Mesothelial cell of epicardium (in vitro differentiated cells): ENCODE measurements at regions not wholly inside any gene's neighbourhood (a gene's known extent, or its start where the extent isn't known, plus 50 kb on each side); places are given as distances from the start of the nearest gene placed in this dataset.

Experiments used
- DNase-seq, 2 experiments: peaks; one replicate each; pipeline ENCODE4 v3.0.0; 2021; ENCODE audit warnings: low spot score in 2 of 2; ENCODE audit not compliant: unreplicated experiment in 2 of 2
- H3K27ac Mint-ChIP-seq: 2 replicates; pipeline ENCODE4 v1.8.0; 2021; ENCODE audit warnings: mixed read lengths
- H3K27me3 Mint-ChIP-seq: 2 replicates; pipeline ENCODE4 v1.8.0; 2021; ENCODE audit warnings: low read depth, mixed read lengths
- H3K36me3 Mint-ChIP-seq: 2 replicates; pipeline ENCODE4 v1.8.0; 2021; ENCODE audit warnings: mixed read lengths
- H3K4me1 Mint-ChIP-seq: 2 replicates; pipeline ENCODE4 v1.8.0; 2021; ENCODE audit warnings: mixed read lengths
- H3K4me3 Mint-ChIP-seq: 2 replicates; pipeline ENCODE4 v1.8.0; 2021; ENCODE audit warnings: mild to moderate bottlenecking, moderate library complexity, mixed read lengths
- H3K9me3 Mint-ChIP-seq: 2 replicates; pipeline ENCODE4 v1.8.0; 2021; ENCODE audit warnings: mixed read lengths
- TF ChIP-seq, protein P1 (sequence below): fragments of 200-600 bp; sonication (generic); IDR thresholded peaks from one replicate; pipeline ENCODE4 v1.5.0; 2021; ENCODE audit warnings: antibody characterized with exemption; ENCODE audit not compliant: unreplicated experiment

GRCh38 chr5:89156226-89156625, 273.2 kb upstream of the MEF2C start:
- no peak overlapping the region for H3K27ac Mint-ChIP-seq
- TF ChIP-seq, protein P1, sequence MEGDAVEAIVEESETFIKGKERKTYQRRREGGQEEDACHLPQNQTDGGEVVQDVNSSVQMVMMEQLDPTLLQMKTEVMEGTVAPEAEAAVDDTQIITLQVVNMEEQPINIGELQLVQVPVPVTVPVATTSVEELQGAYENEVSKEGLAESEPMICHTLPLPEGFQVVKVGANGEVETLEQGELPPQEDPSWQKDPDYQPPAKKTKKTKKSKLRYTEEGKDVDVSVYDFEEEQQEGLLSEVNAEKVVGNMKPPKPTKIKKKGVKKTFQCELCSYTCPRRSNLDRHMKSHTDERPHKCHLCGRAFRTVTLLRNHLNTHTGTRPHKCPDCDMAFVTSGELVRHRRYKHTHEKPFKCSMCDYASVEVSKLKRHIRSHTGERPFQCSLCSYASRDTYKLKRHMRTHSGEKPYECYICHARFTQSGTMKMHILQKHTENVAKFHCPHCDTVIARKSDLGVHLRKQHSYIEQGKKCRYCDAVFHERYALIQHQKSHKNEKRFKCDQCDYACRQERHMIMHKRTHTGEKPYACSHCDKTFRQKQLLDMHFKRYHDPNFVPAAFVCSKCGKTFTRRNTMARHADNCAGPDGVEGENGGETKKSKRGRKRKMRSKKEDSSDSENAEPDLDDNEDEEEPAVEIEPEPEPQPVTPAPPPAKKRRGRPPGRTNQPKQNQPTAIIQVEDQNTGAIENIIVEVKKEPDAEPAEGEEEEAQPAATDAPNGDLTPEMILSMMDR, result no peak
- no peaks in the 10 kb centered on the region for H3K36me3 Mint-ChIP-seq
- peaks cover 9% of the 10 kb centered on the region for H3K9me3 Mint-ChIP-seq
- no peaks in the 10 kb centered on the region for H3K4me1 Mint-ChIP-seq
- no peak overlapping the region for H3K4me3 Mint-ChIP-seq
- H3K27me3 Mint-ChIP-seq, result no peaks in the 10 kb centered on the region
- DNase-seq, result no peak

DNA sequence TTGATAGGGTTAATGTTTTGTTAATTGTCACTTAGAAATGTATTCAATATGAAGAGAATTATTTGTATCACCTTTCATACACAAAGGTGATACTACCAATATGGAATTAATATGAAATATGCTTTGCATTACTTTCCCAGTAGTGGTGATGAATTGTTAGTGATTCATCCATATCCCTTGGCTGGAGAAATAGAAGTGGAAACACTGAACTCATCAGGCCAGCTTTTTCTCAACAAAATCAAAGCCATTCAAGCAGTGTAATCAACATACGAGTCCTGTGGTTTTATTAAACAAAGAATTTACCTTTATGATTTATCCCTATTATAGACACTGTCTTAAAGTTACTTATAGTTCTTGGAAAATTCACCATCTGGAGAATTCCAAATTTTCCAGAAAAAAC, 264.0 kb upstream of the MEF2C start:
- H3K27ac Mint-ChIP-seq, result no peak overlapping the region
- no peak overlapping the region for H3K4me3 Mint-ChIP-seq
- DNase-seq, result no peak
- H3K4me1 Mint-ChIP-seq, result no peaks in the 10 kb centered on the region
- TF ChIP-seq, protein P1, result no peak
- H3K9me3 Mint-ChIP-seq, result peaks cover 7% of the 10 kb centered on the region
- H3K27me3 Mint-ChIP-seq, result peaks cover 3% of the 10 kb centered on the region
- H3K36me3 Mint-ChIP-seq, result no peaks in the 10 kb centered on the region

DNA sequence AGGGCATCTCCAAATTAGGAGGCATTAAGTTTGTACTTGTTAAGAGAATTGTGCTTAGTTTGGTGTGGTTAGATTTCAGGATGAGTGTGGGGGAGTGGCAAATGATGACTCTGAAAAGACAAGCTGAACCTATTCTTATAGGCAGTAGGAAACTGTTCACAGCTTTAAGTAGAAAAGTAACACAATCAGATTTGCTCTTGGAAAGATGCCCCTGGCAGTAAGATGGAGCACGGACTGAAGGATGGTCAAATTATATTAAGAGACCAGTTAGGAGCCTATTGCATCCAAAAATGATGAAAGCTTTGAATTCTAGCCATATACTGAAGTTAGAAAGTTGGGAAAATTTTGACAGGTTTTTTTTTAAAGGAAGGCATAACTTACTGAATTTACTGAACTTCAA, 254.2 kb upstream of the MEF2C start:
- Mint-ChIP-seq H3K4me3 (no peak overlapping the region), H3K36me3 (no peaks in the 10 kb centered on the region)

DNA sequence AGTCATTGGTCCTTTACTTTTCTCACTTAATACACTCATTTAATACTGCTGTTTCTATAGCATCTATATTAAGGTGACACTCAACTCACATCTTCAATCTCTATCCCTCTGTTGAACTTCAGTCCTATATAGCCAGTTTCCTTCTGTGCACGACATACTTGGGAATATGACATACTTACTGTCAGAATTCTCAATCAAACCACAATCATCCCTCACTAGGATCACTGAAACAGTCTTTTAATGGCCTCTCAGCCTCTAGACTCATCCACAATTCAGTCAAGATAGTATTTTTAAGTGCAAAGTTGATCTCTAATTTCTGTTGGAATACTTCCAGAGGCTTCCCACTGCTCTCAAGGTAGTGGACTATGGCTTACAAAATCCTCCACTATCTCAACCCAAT, 251.0 kb upstream of the MEF2C start:
- no peaks in the 10 kb centered on the region for H3K36me3 Mint-ChIP-seq
- no peak overlapping the region for H3K4me3 Mint-ChIP-seq
- H3K4me1 Mint-ChIP-seq, result peaks cover 17% of the 10 kb centered on the region
- no peak overlapping the region for H3K27ac Mint-ChIP-seq
- TF ChIP-seq, protein P1, result no peak
- peaks cover 5% of the 10 kb centered on the region for H3K9me3 Mint-ChIP-seq
- DNase-seq, result no peak
- H3K27me3 Mint-ChIP-seq, result no peaks in the 10 kb centered on the region

More for the DNA sequence above, 254.2 kb upstream of the MEF2C start:
- DNase-seq, result no peak
- peaks cover 9% of the 10 kb centered on the region for H3K4me1 Mint-ChIP-seq
- H3K27me3 Mint-ChIP-seq, result peaks cover 5% of the 10 kb centered on the region
- TF ChIP-seq, protein P1, result no peak
- no peak overlapping the region for H3K27ac Mint-ChIP-seq
- peaks cover 8% of the 10 kb centered on the region for H3K9me3 Mint-ChIP-seq

DNA sequence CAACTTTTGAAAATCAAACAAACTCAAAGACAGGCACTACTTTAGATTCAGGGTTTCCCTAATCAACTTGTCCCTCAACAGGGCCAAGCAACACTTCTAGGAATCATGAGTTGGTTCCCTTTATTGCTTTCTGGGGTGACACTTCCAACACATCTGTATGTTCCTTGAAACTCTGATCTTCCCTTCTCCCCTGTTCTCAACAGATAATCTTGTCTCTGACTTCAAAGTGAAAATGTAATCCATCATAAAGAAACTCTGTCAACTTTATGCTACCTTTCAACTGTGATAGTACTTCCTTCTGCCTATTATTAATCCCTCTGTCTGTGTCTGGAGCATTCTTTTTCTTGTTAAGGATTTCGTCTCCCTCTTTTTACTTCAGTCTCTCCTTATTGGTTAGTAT, 250.1 kb upstream of the MEF2C start:
- no peaks in the 10 kb centered on the region for H3K9me3 Mint-ChIP-seq
- no peak overlapping the region for H3K27ac Mint-ChIP-seq
- H3K36me3 Mint-ChIP-seq, result no peaks in the 10 kb centered on the region
- TF ChIP-seq, protein P1, result no peak
- DNase-seq, result no peak
- H3K4me3 Mint-ChIP-seq, result no peak overlapping the region
- H3K4me1 Mint-ChIP-seq, result peaks cover 19% of the 10 kb centered on the region
- no peaks in the 10 kb centered on the region for H3K27me3 Mint-ChIP-seq

GRCh38 chr5:89130851-89131250, 247.9 kb upstream of the MEF2C start:
- H3K27me3 Mint-ChIP-seq, result no peaks in the 10 kb centered on the region
- peaks cover 12% of the 10 kb centered on the region for H3K4me1 Mint-ChIP-seq
- H3K27ac Mint-ChIP-seq, result no peak overlapping the region
- H3K9me3 Mint-ChIP-seq, result no peaks in the 10 kb centered on the region
- TF ChIP-seq, protein P1, result no peak
- H3K36me3 Mint-ChIP-seq, result no peaks in the 10 kb centered on the region
- H3K4me3 Mint-ChIP-seq, result no peak overlapping the region
- no peak for DNase-seq
